MM.1S (cell line): ENCODE measurements at regions not wholly inside any gene's neighbourhood (a gene's known extent, or its start where the extent isn't known, plus 50 kb on each side); places are given as distances from the start of the nearest gene placed in this dataset.

Experiments
- CTCF ChIP-seq: fragments of 300-600 bp; sonication (generic); IDR thresholded peaks from 2 replicates; pipeline ENCODE4 v1.5.1; 2016; ENCODE audit warnings: antibody characterized with exemption, low read length, mixed read lengths
- EZH2 ChIP-seq: fragments of 300-600 bp; sonication (generic); optimal IDR thresholded peaks from 2 replicates; pipeline ENCODE3; 2017; ENCODE audit warnings: low read depth, mild to moderate bottlenecking, antibody characterized with exemption, low read length, mixed read lengths
- EZH2phosphoT487 ChIP-seq: fragments of 300-600 bp; sonication (generic); IDR thresholded peaks from 2 replicates; pipeline ENCODE4 v1.6.1; 2018; ENCODE audit warnings: antibody characterized with exemption, low read length

- TF ChIP-seq CTCF: no peak
- no peak for TF ChIP-seq EZH2
- no peak for TF ChIP-seq EZH2phosphoT487
Observed at GRCh38 chr10:8902926-8903325, 848.4 kb downstream of the GATA3 start.
